ENCODE measurements at regions not wholly inside any gene's neighbourhood (a gene's known extent, or its start where the extent isn't known, plus 50 kb on each side); places are given as distances from the start of the nearest gene placed in this dataset.

GRCh38 chr12:108423486-108423885, 84.4 kb upstream of the CMKLR1 start:
- FAIRE-seq (no peak), ATAC-seq (no peak), DNase-seq (ENCODE audit: extremely low read depth in 1 of 4, low spot score in 3 of 4) (no peak)
- Histone ChIP-seq H3K9ac (ENCODE audit: insufficient read depth in 1 of 2, low read depth in 2 of 2, low read length in 2 of 2) (no peak overlapping the region), H3K4me3 (no peak overlapping the region), H3K4me2 (ENCODE audit: insufficient read depth, low read length) (no peak overlapping the region), H3K9me3 (replicated peaks; ENCODE audit: control insufficient read depth, insufficient read depth, low read depth, low read length) (no peaks in the 10 kb centered on the region), H3K9me1 (ENCODE audit: control insufficient read depth, insufficient read depth, low read length) (no peaks in the 10 kb centered on the region), H2AFZ (ENCODE audit: low read depth, low read length) (no peak overlapping the region), H4K20me1 (replicated peaks; ENCODE audit: control insufficient read depth, insufficient read depth, low read length) (no peaks in the 10 kb centered on the region; the same call in 1 of the 2 replicates), H3K27me3 (ENCODE audit: control insufficient read depth in 2 of 2, insufficient read depth in 2 of 2, low read length in 2 of 2) (peaks cover 9 to 27% of the 10 kb centered on the region in 2 experiments; a peak in 3 of 5 replicates), H3K79me2 (ENCODE audit: control insufficient read depth, insufficient read depth, low read length) (no peaks in the 10 kb centered on the region), H3K27ac (ENCODE audit: extremely low read depth, low read depth, low read length) (no peak overlapping the region), H3K36me3 (ENCODE audit: control insufficient read depth, insufficient read depth, low read length) (no peaks in the 10 kb centered on the region), H3K4me1 (replicated peaks in 1 of 2; ENCODE audit: control insufficient read depth in 2 of 2, insufficient read depth in 2 of 2, low read length in 2 of 2) (peaks cover 3 to 5% of the 10 kb centered on the region in 2 experiments; a peak in 3 of 5 replicates)
- intact Hi-C loops (cut with micrococcal nuclease) (no loop called here), in situ Hi-C loops (cut with MboI) (no loop called here)
- WGBS (ENCODE audit: insufficient coverage, low coverage, missing lambda C conversion rate): 3% methylated on average over 4 of the region's 4 CpGs
- ChIA-PET CTCF (ENCODE audit: low intra/inter-chr PET ratio) (no interaction called here), POLR2A (no interaction called here)
- BruUV-seq (replicated peaks): no TSS peak
- TF ChIP-seq GTF2A2 (tag; IDR thresholded peaks at IDR 0.05) (no peak), ZNF431 (CRISPR knock-in tag; IDR thresholded peaks at IDR 0.05) (no peak), TFAP4 (CRISPR knock-in tag; IDR thresholded peaks at IDR 0.05; ENCODE audit: borderline replicate concordance) (no peak), KHSRP (IDR thresholded peaks at IDR 0.05) (no peak), HDAC1 (IDR thresholded peaks at IDR 0.05) (no peak), SRSF9 (IDR thresholded peaks at IDR 0.05; ENCODE audit: borderline replicate concordance, low read depth, low read length) (no peak), ZNF121 (CRISPR knock-in tag; conservative IDR thresholded peaks at IDR 0.05) (no peak), KLF16 (IDR thresholded peaks at IDR 0.05) (no peak), RBM25 (IDR thresholded peaks at IDR 0.05; ENCODE audit: low read depth, low read length, severe bottlenecking) (no peak), DIDO1 (tag; IDR thresholded peaks at IDR 0.05; ENCODE audit: low read depth) (no peak), ZNF41 (CRISPR knock-in tag; conservative IDR thresholded peaks at IDR 0.05) (no peak), ADNP (tag; IDR thresholded peaks at IDR 0.05) (no peak), HINFP (tag; conservative IDR thresholded peaks at IDR 0.05; ENCODE audit: low read depth) (no peak), RBM34 (IDR thresholded peaks at IDR 0.05; ENCODE audit: borderline replicate concordance, insufficient read depth, low read length) (no peak), ZNF280A (IDR thresholded peaks at IDR 0.05; ENCODE audit: low read depth, partially characterized antibody) (no peak)
- TF ChIP-seq, protein P1, sequence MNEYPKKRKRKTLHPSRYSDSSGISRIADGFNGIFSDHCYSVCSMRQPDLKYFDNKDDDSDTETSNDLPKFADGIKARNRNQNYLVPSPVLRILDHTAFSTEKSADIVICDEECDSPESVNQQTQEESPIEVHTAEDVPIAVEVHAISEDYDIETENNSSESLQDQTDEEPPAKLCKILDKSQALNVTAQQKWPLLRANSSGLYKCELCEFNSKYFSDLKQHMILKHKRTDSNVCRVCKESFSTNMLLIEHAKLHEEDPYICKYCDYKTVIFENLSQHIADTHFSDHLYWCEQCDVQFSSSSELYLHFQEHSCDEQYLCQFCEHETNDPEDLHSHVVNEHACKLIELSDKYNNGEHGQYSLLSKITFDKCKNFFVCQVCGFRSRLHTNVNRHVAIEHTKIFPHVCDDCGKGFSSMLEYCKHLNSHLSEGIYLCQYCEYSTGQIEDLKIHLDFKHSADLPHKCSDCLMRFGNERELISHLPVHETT (CRISPR knock-in tag; conservative IDR thresholded peaks at IDR 0.05 in 1 of 2, IDR thresholded peaks at IDR 0.05 in 1 of 2): no peak

Data from K562 (cell line).